Stimulated activated effector memory CD8-positive, alpha-beta T cell treated with anti-CD3 and anti-CD28 coated beads, Interleukin-12 subunit alpha, Interleukin-12 subunit beta, amount 100 ng/mL, for 72 hours (primary cell): ENCODE measurements at regions not wholly inside any gene's neighbourhood (a gene's known extent, or its start where the extent isn't known, plus 50 kb on each side); places are given as distances from the start of the nearest gene placed in this dataset.
"Not testable (repeated sequence)": the region's sequence is repeated elsewhere in the genome, so short reads cannot be mapped to it uniquely, and the experiment has no call there.

Source experiments
- ATAC-seq: fragments of 150-1000 bp; cut with Tn5 transposase; 2 replicates; pipeline ENCODE4 v1.10.0; 2021
- DNase-seq, 2 donors: peaks; one replicate each; pipeline ENCODE4 v3.0.0; 2021 to 2022; ENCODE audit warnings: low spot score in 2 of 2
- H3K27ac Mint-ChIP-seq: one replicate; pipeline ENCODE4 v1.8.0; 2022; ENCODE audit warnings: mild to moderate bottlenecking, mixed read lengths
- H3K36me3 Mint-ChIP-seq: one replicate; pipeline ENCODE4 v1.8.0; 2022; ENCODE audit warnings: mild to moderate bottlenecking, mixed read lengths
- H3K4me1 Mint-ChIP-seq: one replicate; pipeline ENCODE4 v1.8.0; 2022; ENCODE audit warnings: mixed read lengths
- H3K4me3 Mint-ChIP-seq: one replicate; pipeline ENCODE4 v1.8.0; 2022; ENCODE audit warnings: mild to moderate bottlenecking, mixed read lengths
- H3K9me3 Mint-ChIP-seq: one replicate; pipeline ENCODE4 v1.8.0; 2022; ENCODE audit warnings: mixed read lengths

GRCh38 chr6:106870824-106871717 is 103.5 kb downstream of the CD24 start:
- H3K4me3 Mint-ChIP-seq: no peak overlapping the region
- ATAC-seq (no peak), DNase-seq (no peak)
- H3K4me1 Mint-ChIP-seq: no peaks in the 10 kb centered on the region
- H3K27ac Mint-ChIP-seq: no peak overlapping the region
- H3K36me3 Mint-ChIP-seq: no peaks in the 10 kb centered on the region
- H3K9me3 Mint-ChIP-seq: no peaks in the 10 kb centered on the region

GRCh38 chr6:106870069-106870468 is 104.5 kb downstream of the CD24 start:
- Mint-ChIP-seq H3K4me1 (no peaks in the 10 kb centered on the region), H3K36me3 (no peaks in the 10 kb centered on the region), H3K9me3 (no peaks in the 10 kb centered on the region), H3K4me3 (no peak overlapping the region), H3K27ac (no peak overlapping the region)
- ATAC-seq (no peak), DNase-seq (no peak)

GRCh38 chr6:106869203-106869602 is 105.3 kb downstream of the CD24 start:
- H3K36me3 Mint-ChIP-seq: no peaks in the 10 kb centered on the region

GRCh38 chr6:106866875-106867658 is 107.5 kb downstream of the CD24 start:
- Mint-ChIP-seq H3K27ac (no peak overlapping the region), H3K4me1 (no peaks in the 10 kb centered on the region), H3K4me3 (no peak overlapping the region), H3K36me3 (no peaks in the 10 kb centered on the region), H3K9me3 (peaks cover 7% of the 10 kb centered on the region)
- ATAC-seq (no peak), DNase-seq (no peak)

More at GRCh38 chr6:106869203-106869602, 105.3 kb downstream of the CD24 start:
- ATAC-seq (no peak), DNase-seq (no peak)
- Mint-ChIP-seq H3K9me3 (no peaks in the 10 kb centered on the region), H3K27ac (no peak overlapping the region), H3K4me1 (no peaks in the 10 kb centered on the region), H3K4me3 (no peak overlapping the region)

- DNase-seq (no peak), ATAC-seq (no peak)
- H3K27ac Mint-ChIP-seq: no peak overlapping the region
- H3K4me1 Mint-ChIP-seq: no peaks in the 10 kb centered on the region
- no peaks in the 10 kb centered on the region for H3K36me3 Mint-ChIP-seq
- H3K9me3 Mint-ChIP-seq: peaks cover 8% of the 10 kb centered on the region
- H3K4me3 Mint-ChIP-seq: no peak overlapping the region
Observed at GRCh38 chr6:106862858-106863257, 111.7 kb downstream of the CD24 start.

- Mint-ChIP-seq H3K36me3 (no peaks in the 10 kb centered on the region), H3K4me3 (no peak overlapping the region), H3K4me1 (no peaks in the 10 kb centered on the region), H3K27ac (no peak overlapping the region), H3K9me3 (peaks cover 8% of the 10 kb centered on the region)
- DNase-seq: no peak
- peak; percentile 19 for ATAC-seq
Observed at GRCh38 chr6:106860940-106861339, 113.6 kb downstream of the CD24 start.

- peaks cover 8% of the 10 kb centered on the region for H3K9me3 Mint-ChIP-seq
- H3K4me3 Mint-ChIP-seq: no peak overlapping the region
- DNase-seq: no peak
- H3K4me1 Mint-ChIP-seq: no peaks in the 10 kb centered on the region
- no peak overlapping the region for H3K27ac Mint-ChIP-seq
- H3K36me3 Mint-ChIP-seq: no peaks in the 10 kb centered on the region
- ATAC-seq: no peak
Observed at GRCh38 chr6:106858653-106859092, 115.9 kb downstream of the CD24 start.

GRCh38 chr6:106857771-106858652 is 116.5 kb downstream of the CD24 start:
- H3K36me3 Mint-ChIP-seq: no peaks in the 10 kb centered on the region
- ATAC-seq: no peak
- H3K9me3 Mint-ChIP-seq: peaks cover 6% of the 10 kb centered on the region
- no peak for DNase-seq
- H3K4me3 Mint-ChIP-seq: no peak overlapping the region
- no peaks in the 10 kb centered on the region for H3K4me1 Mint-ChIP-seq
- H3K27ac Mint-ChIP-seq: no peak overlapping the region

GRCh38 chr6:106857310-106857709 is 117.2 kb downstream of the CD24 start:
- not testable (repeated sequence) for H3K27ac Mint-ChIP-seq, H3K4me1 Mint-ChIP-seq, DNase-seq, ATAC-seq, H3K9me3 Mint-ChIP-seq, H3K36me3 Mint-ChIP-seq, H3K4me3 Mint-ChIP-seq

GRCh38 chr6:106856227-106856874 is 118.2 kb downstream of the CD24 start:
- Mint-ChIP-seq H3K9me3 (no peaks in the 10 kb centered on the region), H3K36me3 (no peaks in the 10 kb centered on the region), H3K4me1 (no peaks in the 10 kb centered on the region), H3K4me3 (no peak overlapping the region), H3K27ac (no peak overlapping the region)
- DNase-seq (no peak), ATAC-seq (no peak)

GRCh38 chr6:106855117-106855516 is 119.4 kb downstream of the CD24 start:
- ATAC-seq: no peak
- DNase-seq: no peak
- no peaks in the 10 kb centered on the region for H3K9me3 Mint-ChIP-seq
- H3K36me3 Mint-ChIP-seq: no peaks in the 10 kb centered on the region
- no peaks in the 10 kb centered on the region for H3K4me1 Mint-ChIP-seq
- no peak overlapping the region for H3K27ac Mint-ChIP-seq
- H3K4me3 Mint-ChIP-seq: no peak overlapping the region

GRCh38 chr6:106849676-106850332 is 124.7 kb downstream of the CD24 start:
- ATAC-seq (no peak), DNase-seq (no peak)
- Mint-ChIP-seq H3K36me3 (no peaks in the 10 kb centered on the region), H3K27ac (no peak overlapping the region), H3K4me3 (no peak overlapping the region), H3K9me3 (no peaks in the 10 kb centered on the region), H3K4me1 (no peaks in the 10 kb centered on the region)

- ATAC-seq: no peak
- H3K27ac Mint-ChIP-seq: no peak overlapping the region
- H3K4me3 Mint-ChIP-seq: no peak overlapping the region
- no peaks in the 10 kb centered on the region for H3K4me1 Mint-ChIP-seq
- H3K36me3 Mint-ChIP-seq: no peaks in the 10 kb centered on the region
- no peak for DNase-seq
- no peaks in the 10 kb centered on the region for H3K9me3 Mint-ChIP-seq
Observed at GRCh38 chr6:106849120-106849519, 125.4 kb downstream of the CD24 start.

GRCh38 chr6:106847116-106847515 is 127.4 kb downstream of the CD24 start:
- Mint-ChIP-seq H3K36me3 (no peaks in the 10 kb centered on the region), H3K4me1 (no peaks in the 10 kb centered on the region), H3K9me3 (no peaks in the 10 kb centered on the region), H3K27ac (no peak overlapping the region), H3K4me3 (no peak overlapping the region)
- ATAC-seq (no peak), DNase-seq (no peak)
